Suprapubic skin (tissue), 4 donors: ENCODE measurements at regions not wholly inside any gene's neighbourhood (a gene's known extent, or its start where the extent isn't known, plus 50 kb on each side); places are given as distances from the start of the nearest gene placed in this dataset.

Experiments used
- POLR2A ChIP-seq, 2 donors: fragments of 450-650 bp; IDR thresholded peaks; one replicate each; pipeline ENCODE4 v1.6.1; 2017; ENCODE audit warnings: antibody characterized with exemption in 2 of 2, mild to moderate bottlenecking in 2 of 2, moderate library complexity in 2 of 2
- POLR2AphosphoS5 ChIP-seq, 3 donors: sonication (generic); formaldehyde crosslinking; IDR thresholded peaks; one replicate each; pipeline ENCODE4 v1.6.1; 2017; ENCODE audit warnings: antibody characterized with exemption in 3 of 3
- TF ChIP-seq, protein P1 (sequence below), 2 donors: fragments of 200-600 bp in 1 of 2; fragments of 450-650 bp in 1 of 2; sonication (generic) in 1 of 2; IDR thresholded peaks; one replicate each; pipeline ENCODE4 v1.5.1; 2016 to 2019; ENCODE audit warnings: antibody characterized with exemption in 2 of 2, mild to moderate bottlenecking in 1 of 2, moderate library complexity in 1 of 2

DNA sequence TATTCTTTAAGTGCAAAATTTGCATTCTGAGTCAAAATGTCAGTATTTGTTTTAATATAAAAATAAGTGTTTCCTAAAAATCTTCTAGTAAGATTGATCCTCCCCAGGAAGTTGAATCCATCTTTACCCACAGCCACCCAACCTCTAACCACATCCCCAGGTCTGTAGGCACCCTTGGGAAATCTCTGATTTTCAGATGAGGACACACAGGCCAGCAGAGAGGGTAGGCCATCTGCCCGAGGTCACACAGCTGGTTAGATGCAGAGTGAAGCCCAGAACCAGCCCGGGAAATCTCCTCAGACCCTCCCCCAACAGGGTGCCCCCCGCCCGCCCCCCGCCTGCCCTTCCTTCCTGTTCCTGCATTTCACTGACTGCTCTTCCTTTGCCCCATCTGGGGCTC is 277.5 kb downstream of the FBXW7 start:
- TF ChIP-seq POLR2A (IDR thresholded peaks at IDR 0.05) (no peak), POLR2AphosphoS5 (IDR thresholded peaks at IDR 0.05) (no peak)
- TF ChIP-seq, protein P1, sequence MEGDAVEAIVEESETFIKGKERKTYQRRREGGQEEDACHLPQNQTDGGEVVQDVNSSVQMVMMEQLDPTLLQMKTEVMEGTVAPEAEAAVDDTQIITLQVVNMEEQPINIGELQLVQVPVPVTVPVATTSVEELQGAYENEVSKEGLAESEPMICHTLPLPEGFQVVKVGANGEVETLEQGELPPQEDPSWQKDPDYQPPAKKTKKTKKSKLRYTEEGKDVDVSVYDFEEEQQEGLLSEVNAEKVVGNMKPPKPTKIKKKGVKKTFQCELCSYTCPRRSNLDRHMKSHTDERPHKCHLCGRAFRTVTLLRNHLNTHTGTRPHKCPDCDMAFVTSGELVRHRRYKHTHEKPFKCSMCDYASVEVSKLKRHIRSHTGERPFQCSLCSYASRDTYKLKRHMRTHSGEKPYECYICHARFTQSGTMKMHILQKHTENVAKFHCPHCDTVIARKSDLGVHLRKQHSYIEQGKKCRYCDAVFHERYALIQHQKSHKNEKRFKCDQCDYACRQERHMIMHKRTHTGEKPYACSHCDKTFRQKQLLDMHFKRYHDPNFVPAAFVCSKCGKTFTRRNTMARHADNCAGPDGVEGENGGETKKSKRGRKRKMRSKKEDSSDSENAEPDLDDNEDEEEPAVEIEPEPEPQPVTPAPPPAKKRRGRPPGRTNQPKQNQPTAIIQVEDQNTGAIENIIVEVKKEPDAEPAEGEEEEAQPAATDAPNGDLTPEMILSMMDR (IDR thresholded peaks at IDR 0.05): no peak
